ENCODE measurements at regions not wholly inside any gene's neighbourhood (a gene's known extent, or its start where the extent isn't known, plus 50 kb on each side); places are given as distances from the start of the nearest gene placed in this dataset.

- no peaks in the 10 kb centered on the region for H3K79me1 ChIP-seq (ENCODE audit: low read length)
- H4K91ac ChIP-seq (ENCODE audit: low read depth, low read length), result no peak overlapping the region
- no peaks in the 10 kb centered on the region for H3K4me1 ChIP-seq (ENCODE audit: control insufficient read depth in 1 of 2, insufficient read depth in 2 of 2, low read length in 2 of 2)
- H2BK5ac ChIP-seq (ENCODE audit: low read depth, low read length, poor library complexity), result no peak overlapping the region
- H3K14ac ChIP-seq (ENCODE audit: low read length), result no peak overlapping the region
- no peak for DNase-seq
- H3K4me3 ChIP-seq (ENCODE audit: low read depth, low read length), result no peak overlapping the region
- no peak overlapping the region for H2AK5ac ChIP-seq (ENCODE audit: low read length)
- H3K23ac ChIP-seq (ENCODE audit: low read length), result no peak overlapping the region
- no peaks in the 10 kb centered on the region for H3K79me2 ChIP-seq (ENCODE audit: control insufficient read depth, insufficient read depth, low read length, poor library complexity)
- H3K9ac ChIP-seq (ENCODE audit: low read length), result no peak overlapping the region
- H3K4me2 ChIP-seq (ENCODE audit: low read length), result no peak overlapping the region
- H3K27me3 ChIP-seq (ENCODE audit: insufficient read depth, low read length), result no peaks in the 10 kb centered on the region
- H3K27ac ChIP-seq (ENCODE audit: low read depth, low read length), result no peak overlapping the region
- no CpG with 5 or more reads among the region's 5 CpGs for WGBS (ENCODE audit: extremely low coverage, insufficient coverage, insufficient read length)
- H3K18ac ChIP-seq (ENCODE audit: low read length), result no peak overlapping the region
- H2BK120ac ChIP-seq (ENCODE audit: insufficient read depth, low read length, poor library complexity), result no peak overlapping the region
- H2AFZ ChIP-seq (ENCODE audit: insufficient read depth, low read length, poor library complexity), result no peak overlapping the region
- H3K36me3 ChIP-seq (ENCODE audit: control insufficient read depth in 1 of 2, insufficient read depth in 2 of 2, low read length in 2 of 2), result no peaks in the 10 kb centered on the region
- H3K9me3 ChIP-seq (ENCODE audit: insufficient read depth, low read depth, low read length), result no peaks in the 10 kb centered on the region
- H3K4ac ChIP-seq (ENCODE audit: low read depth, low read length), result no peak overlapping the region
- no peak overlapping the region for H4K12ac ChIP-seq (ENCODE audit: low read depth, low read length)
- H2BK12ac ChIP-seq (ENCODE audit: low read length), result no peak overlapping the region
- no peak overlapping the region for H4K8ac ChIP-seq (ENCODE audit: low read depth, low read length)
These were observed 655.0 kb upstream of the CAMK1G start for GRCh38 chr1:208928349-208929010.

GRCh38 chr1:208929575-208929974, 653.9 kb upstream of the CAMK1G start:
- H3K23ac ChIP-seq (ENCODE audit: low read length), result no peak overlapping the region
- no peaks in the 10 kb centered on the region for H3K4me1 ChIP-seq (ENCODE audit: control insufficient read depth in 1 of 2, insufficient read depth in 2 of 2, low read length in 2 of 2)
- H3K9ac ChIP-seq (ENCODE audit: low read length), result no peak overlapping the region
- no peaks in the 10 kb centered on the region for H3K36me3 ChIP-seq (ENCODE audit: control insufficient read depth in 1 of 2, insufficient read depth in 2 of 2, low read length in 2 of 2)
- H3K27ac ChIP-seq (ENCODE audit: low read depth, low read length), result no peak overlapping the region
- H2BK12ac ChIP-seq (ENCODE audit: low read length), result no peak overlapping the region
- H2BK120ac ChIP-seq (ENCODE audit: insufficient read depth, low read length, poor library complexity), result no peak overlapping the region
- no peak overlapping the region for H3K4me3 ChIP-seq (ENCODE audit: low read depth, low read length)
- no peaks in the 10 kb centered on the region for H3K9me3 ChIP-seq (ENCODE audit: insufficient read depth, low read depth, low read length)
- H4K91ac ChIP-seq (ENCODE audit: low read depth, low read length), result no peak overlapping the region
- no peak overlapping the region for H4K8ac ChIP-seq (ENCODE audit: low read depth, low read length)
- no peak for DNase-seq
- no CpG with 5 or more reads among the region's 3 CpGs for WGBS (ENCODE audit: extremely low coverage, insufficient coverage, insufficient read length)
- no peak overlapping the region for H3K4me2 ChIP-seq (ENCODE audit: low read length)
- H3K27me3 ChIP-seq (ENCODE audit: insufficient read depth, low read length), result no peaks in the 10 kb centered on the region
- no peaks in the 10 kb centered on the region for H3K79me1 ChIP-seq (ENCODE audit: low read length)
- no peak overlapping the region for H2BK5ac ChIP-seq (ENCODE audit: low read depth, low read length, poor library complexity)
- no peak overlapping the region for H3K14ac ChIP-seq (ENCODE audit: low read length)
- no peak overlapping the region for H3K4ac ChIP-seq (ENCODE audit: low read depth, low read length)
- H2AK5ac ChIP-seq (ENCODE audit: low read length), result no peak overlapping the region
- H3K79me2 ChIP-seq (ENCODE audit: control insufficient read depth, insufficient read depth, low read length, poor library complexity), result no peaks in the 10 kb centered on the region
- H4K12ac ChIP-seq (ENCODE audit: low read depth, low read length), result no peak overlapping the region
- no peak overlapping the region for H2AFZ ChIP-seq (ENCODE audit: insufficient read depth, low read length, poor library complexity)
- H3K18ac ChIP-seq (ENCODE audit: low read length), result no peak overlapping the region

DNA sequence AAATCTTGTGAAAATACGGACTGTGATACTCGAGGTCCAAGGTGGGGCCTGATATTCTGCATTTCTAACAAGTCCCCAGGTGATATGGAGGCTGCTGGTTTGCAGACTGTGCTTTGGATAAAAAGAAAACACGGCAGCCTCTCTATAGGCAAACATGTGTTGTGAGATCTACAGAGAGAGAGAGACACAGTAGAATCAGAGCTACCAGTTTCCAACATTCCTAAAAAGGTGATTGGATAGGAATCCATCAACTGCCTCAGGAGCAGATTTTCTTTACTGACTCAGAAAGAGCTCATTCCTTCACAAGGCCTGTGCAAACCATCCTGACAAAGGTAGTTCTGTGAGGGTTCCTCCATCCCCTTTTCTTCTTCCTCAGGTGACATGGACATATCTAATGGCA, 651.6 kb upstream of the CAMK1G start:
- DNase-seq, result peak; percentile 18 to 63
- no peak overlapping the region for H3K27ac ChIP-seq (ENCODE audit: low read depth, low read length)
- no peak overlapping the region for H2AFZ ChIP-seq (ENCODE audit: insufficient read depth, low read length, poor library complexity)
- H2BK5ac ChIP-seq (ENCODE audit: low read depth, low read length, poor library complexity), result no peak overlapping the region
- H3K4me1 ChIP-seq (ENCODE audit: control insufficient read depth in 1 of 2, insufficient read depth in 2 of 2, low read length in 2 of 2), result no peaks in the 10 kb centered on the region
- H2AK5ac ChIP-seq (ENCODE audit: low read length), result no peak overlapping the region
- no peaks in the 10 kb centered on the region for H3K27me3 ChIP-seq (ENCODE audit: insufficient read depth, low read length)
- no peak overlapping the region for H3K14ac ChIP-seq (ENCODE audit: low read length)
- no peaks in the 10 kb centered on the region for H3K79me1 ChIP-seq (ENCODE audit: low read length)
- no peak overlapping the region for H3K23ac ChIP-seq (ENCODE audit: low read length)
- no peak overlapping the region for H2BK12ac ChIP-seq (ENCODE audit: low read length)
- no peak overlapping the region for H2BK120ac ChIP-seq (ENCODE audit: insufficient read depth, low read length, poor library complexity)
- H3K36me3 ChIP-seq (ENCODE audit: control insufficient read depth in 1 of 2, insufficient read depth in 2 of 2, low read length in 2 of 2), result no peaks in the 10 kb centered on the region
- no peak overlapping the region for H3K9ac ChIP-seq (ENCODE audit: low read length)
- no peak overlapping the region for H4K8ac ChIP-seq (ENCODE audit: low read depth, low read length)
- H4K12ac ChIP-seq (ENCODE audit: low read depth, low read length), result no peak overlapping the region
- no peak overlapping the region for H4K91ac ChIP-seq (ENCODE audit: low read depth, low read length)
- H3K4me3 ChIP-seq (ENCODE audit: low read depth, low read length), result no peak overlapping the region
- H3K79me2 ChIP-seq (ENCODE audit: control insufficient read depth, insufficient read depth, low read length, poor library complexity), result no peaks in the 10 kb centered on the region
- H3K9me3 ChIP-seq (ENCODE audit: insufficient read depth, low read depth, low read length), result no peaks in the 10 kb centered on the region
- no peak overlapping the region for H3K4ac ChIP-seq (ENCODE audit: low read depth, low read length)
- no peak overlapping the region for H3K18ac ChIP-seq (ENCODE audit: low read length)
- no peak overlapping the region for H3K4me2 ChIP-seq (ENCODE audit: low read length)
- no CpG with 5 or more reads among the region's 3 CpGs for WGBS (ENCODE audit: extremely low coverage, insufficient coverage, insufficient read length)

DNA sequence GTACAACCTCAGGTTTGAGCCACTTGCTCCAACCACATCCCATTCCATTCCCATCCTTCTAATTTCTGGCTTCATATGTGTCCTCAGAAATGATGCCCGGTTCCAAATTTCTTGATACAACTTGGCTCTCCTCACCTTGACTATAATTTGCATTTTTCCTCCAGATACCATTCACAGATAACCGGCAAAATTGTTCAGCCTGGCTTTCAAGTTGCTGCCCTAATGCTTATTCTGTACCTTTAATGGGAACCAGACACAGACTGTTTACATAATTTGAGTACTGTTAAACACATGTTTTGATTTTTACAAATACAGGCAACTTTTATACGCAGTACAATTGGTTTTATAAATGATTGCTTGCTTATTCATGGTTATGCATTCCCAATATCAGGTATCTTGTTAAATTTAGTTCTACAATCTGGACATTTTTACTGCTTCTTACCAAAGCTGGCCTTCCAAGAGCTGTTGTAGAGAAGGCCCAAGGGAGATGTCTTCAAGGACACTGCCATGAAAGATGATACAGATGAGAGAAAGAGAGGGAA, 649.5 kb upstream of the CAMK1G start:
- H3K14ac ChIP-seq (ENCODE audit: low read length), result no peak overlapping the region
- H3K4ac ChIP-seq (ENCODE audit: low read depth, low read length), result no peak overlapping the region
- no peak overlapping the region for H3K23ac ChIP-seq (ENCODE audit: low read length)
- no peak overlapping the region for H3K27ac ChIP-seq (ENCODE audit: low read depth, low read length)
- WGBS (ENCODE audit: extremely low coverage, insufficient coverage, insufficient read length), result no CpG with 5 or more reads among the region's 3 CpGs
- H3K18ac ChIP-seq (ENCODE audit: low read length), result no peak overlapping the region
- no peak overlapping the region for H4K91ac ChIP-seq (ENCODE audit: low read depth, low read length)
- no peaks in the 10 kb centered on the region for H3K36me3 ChIP-seq (ENCODE audit: control insufficient read depth in 1 of 2, insufficient read depth in 2 of 2, low read length in 2 of 2)
- H3K4me2 ChIP-seq (ENCODE audit: low read length), result no peak overlapping the region
- H3K9ac ChIP-seq (ENCODE audit: low read length), result no peak overlapping the region
- H2BK12ac ChIP-seq (ENCODE audit: low read length), result no peak overlapping the region
- H2AK5ac ChIP-seq (ENCODE audit: low read length), result no peak overlapping the region
- no peak overlapping the region for H4K8ac ChIP-seq (ENCODE audit: low read depth, low read length)
- H2BK120ac ChIP-seq (ENCODE audit: insufficient read depth, low read length, poor library complexity), result no peak overlapping the region
- no peak for DNase-seq
- H3K9me3 ChIP-seq (ENCODE audit: insufficient read depth, low read depth, low read length), result no peaks in the 10 kb centered on the region
- no peak overlapping the region for H3K4me3 ChIP-seq (ENCODE audit: low read depth, low read length)
- no peak overlapping the region for H2BK5ac ChIP-seq (ENCODE audit: low read depth, low read length, poor library complexity)
- no peak overlapping the region for H4K12ac ChIP-seq (ENCODE audit: low read depth, low read length)
- H3K4me1 ChIP-seq (ENCODE audit: control insufficient read depth in 1 of 2, insufficient read depth in 2 of 2, low read length in 2 of 2), result no peaks in the 10 kb centered on the region
- H3K27me3 ChIP-seq (ENCODE audit: insufficient read depth, low read length), result no peaks in the 10 kb centered on the region
- H2AFZ ChIP-seq (ENCODE audit: insufficient read depth, low read length, poor library complexity), result no peak overlapping the region
- H3K79me1 ChIP-seq (ENCODE audit: low read length), result no peaks in the 10 kb centered on the region
- H3K79me2 ChIP-seq (ENCODE audit: control insufficient read depth, insufficient read depth, low read length, poor library complexity), result no peaks in the 10 kb centered on the region
